Kidney capillary endothelial cell (primary cell): ENCODE measurements at regions not wholly inside any gene's neighbourhood (a gene's known extent, or its start where the extent isn't known, plus 50 kb on each side); places are given as distances from the start of the nearest gene placed in this dataset.

Experiments used
- DNase-seq: peaks from one replicate; pipeline ENCODE4 v3.0.0-alpha.2; 2018; ENCODE audit warnings: low spot score

DNA sequence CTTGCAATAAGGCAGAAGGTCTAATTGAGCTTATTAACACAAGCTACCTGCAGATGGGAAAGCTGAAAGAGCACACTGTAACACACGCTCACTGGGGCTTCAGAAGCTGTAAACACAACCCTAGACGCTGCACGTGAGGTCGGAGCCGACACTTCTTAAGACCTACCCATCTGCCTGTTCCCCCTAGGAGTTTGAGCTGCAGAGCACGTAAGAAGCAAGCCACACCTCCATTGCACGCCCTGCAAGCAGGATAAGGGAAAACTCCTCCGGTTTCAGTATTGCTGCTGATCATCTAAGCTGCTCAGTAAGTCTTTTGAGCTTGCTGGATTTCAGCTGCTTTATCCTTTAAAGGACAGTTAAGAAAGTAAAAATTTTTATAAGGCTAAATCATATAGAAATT is 244.0 kb upstream of the ZWINT start:
- no peak for DNase-seq

DNA sequence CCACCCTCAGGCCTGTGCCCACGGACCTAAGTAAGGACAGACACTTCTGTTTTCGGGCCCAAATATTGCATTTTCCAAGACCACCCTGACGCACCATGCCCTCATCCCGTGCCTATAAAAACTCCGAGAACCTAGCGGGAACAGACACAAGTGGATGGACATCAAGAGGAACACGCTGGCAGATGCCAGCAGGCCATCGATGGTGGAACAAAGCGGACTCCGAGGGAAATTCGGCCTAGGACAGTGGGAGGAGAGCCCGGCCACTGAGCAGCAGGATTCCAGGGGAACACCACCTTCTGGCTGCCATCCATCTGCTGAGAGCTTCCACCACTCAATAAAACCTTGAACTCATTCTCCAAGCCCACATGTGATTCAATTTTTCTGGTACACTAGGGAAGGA is 243.6 kb upstream of the ZWINT start:
- no peak for DNase-seq

DNA sequence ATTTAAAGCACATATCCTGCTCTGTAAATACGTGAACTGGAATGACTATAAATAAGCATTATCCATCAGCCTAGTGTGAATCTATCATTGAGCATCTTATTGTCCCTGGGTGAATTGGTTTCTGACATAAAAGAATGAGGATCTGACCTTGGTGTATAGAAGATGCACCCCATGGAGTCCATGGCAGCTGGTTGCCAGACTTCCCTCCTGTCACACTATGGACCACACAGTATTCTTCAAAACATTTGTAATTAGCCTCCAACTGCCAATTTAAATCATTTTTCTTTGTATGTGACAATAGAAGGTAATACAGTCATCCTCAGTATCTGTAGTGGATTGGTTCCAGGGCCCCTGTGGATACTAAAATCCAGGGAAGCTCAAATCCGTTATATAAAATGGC is 238.1 kb upstream of the ZWINT start:
- no peak for DNase-seq

DNA sequence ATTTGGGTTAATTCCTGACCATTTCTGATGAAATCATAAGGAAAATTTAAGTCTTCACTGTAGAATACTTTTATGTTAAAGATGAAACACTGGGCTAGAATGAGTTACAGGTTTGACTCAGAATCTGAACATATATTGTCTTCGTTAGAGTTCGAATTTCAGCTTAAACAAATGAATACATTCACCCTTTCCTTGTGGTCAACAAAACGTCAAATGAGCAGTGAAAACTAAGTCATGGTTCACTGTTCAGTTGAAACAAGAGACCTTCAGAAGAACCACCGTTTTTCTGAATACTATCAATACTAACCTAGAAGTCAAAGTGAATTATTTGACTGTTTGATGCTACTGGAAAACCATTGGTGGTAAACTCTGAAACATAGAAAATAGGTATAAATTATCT is 235.2 kb upstream of the ZWINT start:
- no peak for DNase-seq

DNA sequence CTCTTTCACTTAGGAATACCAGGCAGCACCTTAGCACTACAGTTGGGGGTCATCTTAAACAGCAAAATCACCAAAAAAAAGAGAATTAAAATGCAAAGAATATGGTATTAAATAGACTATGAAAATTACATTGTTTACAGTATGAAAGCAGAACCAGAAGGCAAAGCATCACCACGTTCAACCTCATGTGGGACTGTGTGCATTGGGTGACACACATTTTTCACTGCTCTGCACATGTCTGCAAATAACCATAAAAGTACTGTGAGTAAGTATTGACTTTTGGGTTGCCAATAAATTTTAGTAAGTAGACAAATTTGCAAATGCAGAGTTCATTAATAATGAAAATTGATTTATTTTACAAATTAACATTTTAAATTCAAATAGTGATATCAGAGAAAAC is 232.1 kb upstream of the ZWINT start:
- DNase-seq = no peak

DNA sequence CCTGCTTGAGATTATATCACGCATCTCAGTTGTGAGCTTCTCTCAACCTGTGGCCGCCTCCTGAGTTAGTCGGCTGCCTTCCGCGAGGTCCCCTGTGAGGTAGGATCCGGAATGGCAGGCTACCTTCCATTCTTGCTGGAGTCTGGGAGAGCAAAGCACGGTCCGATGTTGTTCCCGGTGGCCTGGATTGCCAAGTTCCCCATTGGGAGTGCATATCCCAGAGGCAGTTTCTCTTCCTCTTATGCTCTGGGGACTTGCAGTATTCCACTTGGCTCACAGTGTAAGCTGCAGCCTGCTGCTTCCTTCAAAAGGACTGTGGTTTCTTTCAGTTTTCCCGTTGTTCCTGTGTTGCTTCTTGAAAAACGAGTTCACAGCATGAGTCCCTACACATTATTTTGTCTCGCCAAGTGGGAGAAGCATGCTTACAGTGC is 225.4 kb upstream of the ZWINT start:
- no peak for DNase-seq

DNA sequence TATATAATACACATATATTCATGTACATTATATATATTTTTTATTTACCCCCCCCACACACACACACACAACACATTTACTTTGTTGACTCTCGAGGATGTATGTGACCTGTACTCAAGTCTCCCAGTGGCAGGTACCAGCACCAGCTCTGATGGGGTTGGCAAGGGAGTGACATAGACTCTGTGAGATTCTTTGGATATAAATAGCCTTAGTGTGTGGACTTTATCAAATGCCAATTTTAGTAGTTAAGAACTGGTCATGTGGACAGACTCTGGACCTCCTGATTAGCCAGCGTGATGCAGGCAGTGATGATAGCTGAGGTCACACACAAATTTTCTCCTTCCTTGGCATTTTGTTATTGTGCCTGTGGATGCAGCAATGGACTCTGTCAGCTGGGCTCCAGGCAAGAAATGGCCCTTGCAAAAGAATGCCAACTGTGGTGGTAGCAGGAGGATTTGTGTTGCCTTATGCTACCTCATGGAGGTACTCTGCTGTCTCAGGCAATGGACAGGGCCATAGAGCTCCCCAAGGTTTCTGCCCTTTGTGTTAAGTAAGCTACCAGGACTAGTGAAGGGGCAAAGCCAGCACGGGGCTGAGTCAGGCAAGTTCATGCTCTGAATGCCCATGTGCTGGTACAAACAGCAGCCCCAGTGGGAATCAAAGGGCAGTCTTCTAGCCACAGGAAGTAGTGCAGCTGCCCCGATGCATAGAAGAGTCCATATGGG is 224.6 kb upstream of the ZWINT start:
- DNase-seq = no peak

DNA sequence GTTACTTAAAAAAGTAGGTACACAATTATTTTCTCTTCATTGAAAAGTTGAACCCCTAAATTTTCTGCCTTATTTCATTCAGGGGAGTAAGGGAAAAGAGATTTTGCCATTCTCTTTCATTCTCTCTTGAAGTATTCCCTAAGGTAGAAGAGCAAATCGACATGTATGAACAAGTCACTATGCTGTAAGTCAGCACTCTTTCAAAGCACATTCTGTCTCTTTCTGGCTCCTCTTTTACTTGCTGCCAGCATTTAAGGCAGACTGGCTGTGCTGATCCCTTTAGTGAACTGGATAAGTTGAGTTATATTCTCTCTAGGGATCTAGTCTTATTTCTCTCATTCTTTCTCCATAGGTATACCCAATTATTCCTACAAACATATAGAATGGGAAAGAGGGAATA is 222.3 kb upstream of the ZWINT start:
- no peak for DNase-seq

DNA sequence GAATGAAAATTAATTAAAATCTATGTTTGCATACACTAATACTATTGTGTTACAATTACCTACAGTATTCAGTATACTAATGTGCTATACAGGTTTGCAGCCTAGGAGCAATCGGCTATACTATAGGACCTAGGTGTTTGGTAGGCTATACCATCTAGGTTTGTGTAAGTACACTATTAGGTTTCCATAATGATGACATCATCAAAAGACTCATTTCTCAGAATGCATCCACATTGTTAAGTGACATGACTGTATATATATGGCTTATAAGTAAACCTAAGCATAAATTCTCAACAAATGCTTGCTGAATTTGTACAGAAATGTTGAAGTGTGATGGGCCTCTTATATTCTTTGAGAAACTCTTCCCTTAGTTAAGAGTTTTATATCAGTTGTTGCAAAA is 206.5 kb upstream of the ZWINT start:
- no peak for DNase-seq

DNA sequence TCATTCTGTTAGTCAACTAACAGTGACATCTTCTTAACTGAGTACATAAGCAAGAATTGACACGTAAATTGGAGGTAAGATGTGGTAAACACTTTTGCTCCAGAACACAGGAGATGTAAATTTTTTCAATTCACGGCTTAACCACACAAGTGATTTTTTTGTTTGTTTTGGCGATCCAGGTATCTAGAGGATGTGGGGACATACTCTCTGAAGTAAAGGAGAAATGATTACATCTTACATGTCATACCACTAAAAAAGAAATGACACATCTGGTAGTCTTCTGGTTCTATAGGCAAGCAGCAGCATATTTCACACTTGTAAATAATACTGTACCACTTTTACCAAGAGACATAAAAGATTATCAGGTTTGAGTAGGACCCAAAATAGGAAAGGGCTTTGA is 200.3 kb upstream of the ZWINT start:
- DNase-seq = no peak

DNA sequence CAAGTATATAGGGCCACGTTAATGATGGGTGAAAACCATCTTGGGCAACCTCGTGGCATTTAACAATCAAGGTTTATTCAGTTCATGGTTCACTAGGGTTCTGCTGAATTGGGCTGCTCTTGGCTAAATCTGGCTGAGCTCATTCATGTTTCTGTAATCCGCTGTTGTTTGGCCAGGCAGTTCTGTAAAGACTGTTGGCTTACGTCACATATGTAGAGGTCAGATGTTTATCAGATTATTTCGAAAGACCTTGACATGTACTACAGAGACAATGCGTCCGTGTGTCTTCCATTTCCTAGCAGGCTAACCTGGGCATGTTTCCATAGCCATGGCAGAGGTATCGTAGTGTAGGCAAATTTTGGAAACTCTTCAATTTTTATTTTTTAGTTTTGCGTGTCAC is 190.0 kb upstream of the ZWINT start:
- no peak for DNase-seq

DNA sequence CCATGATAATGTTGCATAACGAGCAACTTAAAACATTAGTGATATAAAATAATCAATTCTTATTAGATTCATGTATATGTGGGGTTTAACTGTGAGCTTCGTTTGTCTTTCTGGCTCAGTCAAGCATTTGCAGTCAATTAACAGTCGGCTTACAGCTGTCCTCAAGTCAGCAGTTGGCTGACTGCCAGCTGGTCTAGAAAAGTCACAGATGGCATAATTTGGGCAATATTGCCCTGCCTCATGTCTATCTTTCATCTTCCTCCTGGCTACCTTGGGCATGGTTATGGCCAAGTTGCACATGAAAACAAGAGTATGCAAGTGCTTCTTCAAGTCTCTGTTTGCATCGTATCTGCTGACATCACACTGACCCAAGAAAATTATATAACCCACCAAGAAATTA is 186.1 kb upstream of the ZWINT start:
- DNase-seq = no peak

DNA sequence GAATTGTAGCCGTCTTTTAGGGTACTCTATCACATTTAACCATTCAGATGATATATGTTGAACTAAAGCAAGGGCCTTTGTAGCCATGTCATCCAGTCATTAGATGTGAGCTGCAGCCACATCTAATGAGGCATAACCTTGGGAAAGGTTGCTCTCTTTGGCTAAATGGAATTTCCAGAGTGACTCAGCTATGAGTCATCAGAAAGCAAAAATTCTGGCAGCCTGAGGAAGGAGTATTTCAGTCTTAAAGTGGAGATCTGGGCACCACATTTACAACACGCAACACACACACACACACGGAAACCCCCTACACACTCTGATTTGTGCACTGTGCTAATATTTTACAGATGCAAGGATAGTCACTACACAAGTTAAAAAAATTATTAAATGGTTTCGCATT is 176.9 kb upstream of the ZWINT start:
- DNase-seq = peak; percentile 3

DNA sequence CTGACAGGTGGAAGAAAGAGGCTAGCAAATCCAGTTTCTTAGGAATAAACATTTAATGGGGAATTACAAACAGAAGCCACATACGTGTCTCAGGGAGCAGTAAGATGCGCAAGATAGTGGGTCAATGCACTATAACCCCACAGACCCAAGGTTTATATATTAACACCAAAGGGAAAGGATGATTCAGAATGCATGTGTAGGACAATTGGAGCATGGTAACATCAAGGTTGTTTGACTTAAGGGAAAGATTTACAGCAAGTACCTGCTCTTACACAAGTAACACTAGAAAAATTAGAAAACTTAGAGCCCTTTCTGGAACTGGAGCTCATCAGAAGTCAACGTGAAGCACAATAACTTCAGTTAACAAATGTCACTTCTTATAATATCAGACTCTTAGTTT is 161.1 kb upstream of the ZWINT start:
- DNase-seq = no peak

DNA sequence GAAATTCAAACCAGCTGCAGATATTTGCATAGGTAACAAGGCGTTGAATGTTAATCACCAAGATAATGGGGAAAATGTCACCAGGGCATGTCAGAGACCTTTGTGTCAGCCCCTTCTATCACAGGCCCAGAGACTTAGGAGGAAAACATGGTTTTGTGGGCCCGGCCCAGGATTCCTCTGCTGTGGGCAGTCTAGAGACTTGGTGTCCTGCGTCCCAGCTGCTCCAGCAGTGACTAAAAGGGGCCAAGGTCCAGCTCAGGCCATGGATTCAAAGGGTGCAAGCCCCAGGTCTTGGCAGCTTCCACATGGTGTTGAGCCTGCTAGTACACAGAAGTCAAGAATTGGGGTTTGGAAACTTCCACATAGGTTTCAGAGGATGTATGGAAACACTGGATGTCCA is 147.5 kb upstream of the ZWINT start:
- DNase-seq = no peak

DNA sequence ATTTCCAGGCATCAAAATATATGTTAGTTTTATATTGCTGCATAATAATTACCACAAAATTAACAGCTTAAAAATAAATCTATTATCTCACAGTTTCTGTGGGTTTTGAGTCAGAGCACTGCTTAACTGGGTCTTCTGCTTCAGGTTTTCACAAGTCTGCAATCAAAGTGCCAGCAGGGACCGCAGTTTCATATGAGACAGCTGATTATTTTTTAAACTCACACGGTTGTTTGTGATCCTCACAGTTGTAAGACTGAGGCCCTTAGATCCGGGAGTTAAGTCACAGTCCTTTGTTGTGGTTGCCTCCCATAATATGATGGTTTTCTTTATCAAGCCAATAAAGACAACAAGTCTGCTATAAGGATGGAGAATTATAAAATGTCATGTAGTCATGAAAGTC is 146.0 kb upstream of the ZWINT start:
- no peak for DNase-seq

DNA sequence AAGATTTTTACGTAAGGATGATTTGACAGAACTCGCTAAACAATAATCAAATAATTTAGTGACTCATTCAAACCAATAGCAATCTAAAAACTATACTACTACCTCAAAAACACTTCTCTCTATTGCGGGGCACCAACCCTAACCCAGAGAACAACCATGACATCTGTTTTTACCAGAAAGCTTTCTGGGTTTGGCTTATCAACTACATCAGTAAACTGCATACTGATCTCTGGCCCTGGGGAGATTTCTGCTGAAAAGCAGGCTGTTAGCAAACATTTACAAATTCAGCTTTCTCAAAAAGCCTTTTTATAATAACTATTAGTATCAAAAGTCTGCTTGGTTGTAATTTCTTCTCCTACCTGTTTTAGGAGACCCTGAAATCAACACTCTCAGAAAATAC is 144.5 kb upstream of the ZWINT start:
- DNase-seq = no peak

DNA sequence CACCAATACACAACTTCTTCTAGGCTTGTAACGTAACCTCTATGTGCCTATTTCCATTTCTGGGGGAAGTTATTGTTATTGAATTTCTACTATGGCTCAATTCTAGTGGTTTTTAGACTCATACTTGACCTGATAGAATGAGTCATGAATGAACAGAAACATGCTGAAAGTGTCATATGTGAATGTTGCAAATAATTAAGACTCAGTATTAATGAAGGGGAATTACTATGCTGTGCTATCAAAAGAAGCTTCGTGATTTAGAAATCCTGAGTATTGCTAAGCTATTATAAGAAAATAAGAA is 135.1 kb upstream of the ZWINT start:
- no peak for DNase-seq

DNA sequence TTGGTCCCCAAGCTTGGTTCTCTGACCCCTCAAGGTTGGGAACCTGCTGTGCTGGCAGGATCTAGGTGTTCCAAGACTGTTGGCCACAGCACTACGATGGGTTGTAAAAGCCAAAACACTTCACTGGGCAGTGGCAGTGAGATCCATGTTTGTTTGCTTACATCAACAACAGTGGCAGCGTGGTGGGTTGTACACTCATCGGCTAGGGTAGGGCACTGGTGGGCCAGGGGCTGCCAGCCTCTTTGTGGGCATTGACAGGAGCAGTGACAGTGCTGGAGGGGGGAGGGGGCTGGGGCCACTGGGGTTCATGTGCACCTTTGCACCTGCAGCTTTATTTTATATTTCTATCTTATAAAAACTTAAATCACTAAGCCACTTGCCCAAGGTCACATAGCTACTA is 126.7 kb upstream of the ZWINT start:
- no peak for DNase-seq

DNA sequence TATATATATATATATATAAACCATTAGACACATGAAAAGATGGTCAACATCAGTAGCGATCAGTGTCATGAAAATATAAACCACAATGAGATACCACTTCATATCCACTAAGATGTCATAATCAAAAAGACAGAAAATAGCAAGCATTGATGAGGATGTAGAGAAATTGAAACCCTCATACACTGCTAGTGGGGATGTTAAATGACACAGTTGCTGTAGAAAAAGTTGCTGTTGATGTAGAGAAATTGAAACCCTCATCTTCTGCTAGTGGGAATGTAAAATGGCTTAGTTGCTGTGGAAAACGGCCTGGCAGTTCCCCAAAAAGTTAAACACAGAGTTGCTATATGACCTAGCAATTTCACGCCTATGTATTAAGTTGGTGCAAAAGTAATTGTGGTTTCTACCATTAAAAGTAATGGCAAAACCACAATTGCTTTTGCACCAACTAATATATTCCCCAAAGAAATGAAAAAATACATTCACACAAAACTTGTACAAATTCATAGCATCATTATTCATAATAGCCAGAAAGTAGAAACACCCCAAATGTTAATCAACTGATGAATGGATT is 120.5 kb upstream of the ZWINT start:
- no peak for DNase-seq

DNA sequence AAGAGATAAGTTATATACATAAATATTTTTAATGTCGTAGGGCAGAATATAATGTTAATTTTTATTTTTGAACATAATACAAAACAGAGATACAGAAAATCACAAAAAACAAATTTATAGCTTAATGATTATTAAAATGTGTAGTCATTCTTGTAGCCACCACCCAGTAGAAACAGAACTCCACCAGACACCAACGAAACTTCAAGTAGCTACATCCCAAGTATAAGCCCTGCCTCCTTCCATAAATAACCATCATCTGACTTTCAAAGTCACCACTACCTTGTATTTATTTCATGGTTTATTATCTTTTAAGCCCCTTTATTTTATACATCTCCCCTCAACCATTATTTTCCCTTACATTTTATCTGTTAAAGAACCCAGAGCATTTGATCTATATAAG is 111.9 kb upstream of the ZWINT start:
- no peak for DNase-seq

DNA sequence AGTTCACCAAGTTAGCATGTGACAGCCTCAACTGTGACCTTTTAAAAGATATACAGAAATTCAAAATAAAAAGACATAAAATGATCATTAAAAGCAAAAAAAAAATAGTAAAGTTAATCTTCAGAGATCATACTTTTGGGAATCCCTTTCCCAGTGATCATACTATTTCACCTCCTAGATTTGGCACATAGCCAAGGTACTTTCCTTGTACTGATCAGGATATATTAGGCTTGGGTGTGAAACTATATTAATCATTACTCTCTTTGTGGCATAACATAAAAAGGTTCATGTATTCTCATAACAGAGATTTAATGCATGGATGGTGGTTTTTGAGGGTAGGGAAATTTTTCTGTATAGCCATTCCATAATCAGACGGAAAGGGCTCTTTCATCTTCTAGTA is 109.6 kb upstream of the ZWINT start:
- no peak for DNase-seq

DNA sequence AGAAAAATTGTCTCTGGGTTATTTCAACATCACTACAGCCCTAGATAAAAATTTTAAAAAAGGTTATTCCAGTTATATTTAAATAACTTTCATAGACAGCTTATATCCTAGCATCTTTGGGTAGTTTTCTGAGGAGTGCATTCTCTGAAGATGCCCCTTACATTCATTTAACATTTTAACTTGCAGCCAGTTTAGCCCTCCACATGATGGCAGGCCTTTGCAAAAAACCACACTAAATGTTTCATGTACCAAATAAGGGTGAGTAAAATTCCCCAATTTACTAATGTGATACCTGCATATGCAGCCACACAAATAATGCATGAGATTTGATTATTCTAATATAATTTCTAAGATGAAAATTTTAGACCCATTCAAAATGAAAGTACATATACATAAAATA is 108.4 kb upstream of the ZWINT start:
- no peak for DNase-seq

DNA sequence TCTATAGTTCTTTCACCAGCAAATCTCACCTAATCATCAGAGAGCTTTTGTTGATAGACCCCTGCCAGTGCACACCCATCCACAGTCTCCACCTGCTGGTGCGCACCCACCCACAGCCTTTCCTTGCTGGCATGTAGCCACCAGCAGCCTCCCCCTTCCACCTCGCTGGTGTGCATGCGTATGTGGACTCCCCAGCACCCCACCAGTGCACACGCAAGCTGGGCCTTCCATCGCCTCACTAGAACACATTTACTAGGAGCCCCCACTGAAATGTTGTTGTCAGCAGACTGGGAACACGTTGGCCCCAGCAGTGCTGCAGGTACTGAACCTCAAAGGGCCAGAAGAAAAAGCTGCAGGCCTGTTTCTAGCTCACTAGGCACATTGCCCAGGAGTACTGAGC is 104.9 kb upstream of the ZWINT start:
- no peak for DNase-seq

DNA sequence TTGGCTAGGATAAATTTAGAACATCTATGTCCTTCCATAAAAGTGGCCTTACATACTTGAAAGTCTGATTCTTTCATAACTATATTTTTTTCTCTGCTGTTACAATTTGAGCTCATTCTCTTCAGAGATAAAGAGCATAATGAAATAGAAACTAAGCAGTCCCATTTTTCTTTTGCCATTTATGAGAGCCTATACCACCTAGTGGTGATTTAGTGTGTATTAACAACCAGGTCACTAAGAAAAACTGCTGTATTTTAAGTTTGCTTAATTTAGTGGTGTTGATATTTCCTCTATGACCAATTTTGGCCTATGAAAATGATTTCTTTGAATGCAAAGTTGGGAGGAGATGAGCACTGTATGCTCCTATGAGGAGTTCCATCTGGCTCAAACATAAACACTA is 88.7 kb upstream of the ZWINT start:
- no peak for DNase-seq
